ENCODE measurements at regions not wholly inside any gene's neighbourhood (a gene's known extent, or its start where the extent isn't known, plus 50 kb on each side); places are given as distances from the start of the nearest gene placed in this dataset.

- Mint-ChIP-seq H3K9me3 (no peaks in the 10 kb centered on the region), H3K27ac (no peak overlapping the region), H3K27me3 (ENCODE audit: low read depth) (no peaks in the 10 kb centered on the region), H3K4me3 (no peak overlapping the region), H3K36me3 (ENCODE audit: low read depth) (no peaks in the 10 kb centered on the region), H3K4me1 (ENCODE audit: low read depth) (no peaks in the 10 kb centered on the region)
Observed at GRCh38 chr3:148090156-148090555, 607.5 kb upstream of the AGTR1 start.

GRCh38 chr3:148092624-148093347, 604.9 kb upstream of the AGTR1 start:
- no peaks in the 10 kb centered on the region for H3K27me3 Mint-ChIP-seq (ENCODE audit: low read depth)
- H3K4me1 Mint-ChIP-seq (ENCODE audit: low read depth), result no peaks in the 10 kb centered on the region
- no peaks in the 10 kb centered on the region for H3K36me3 Mint-ChIP-seq (ENCODE audit: low read depth)
- H3K4me3 Mint-ChIP-seq, result no peak overlapping the region
- no peaks in the 10 kb centered on the region for H3K9me3 Mint-ChIP-seq
- no peak overlapping the region for H3K27ac Mint-ChIP-seq

- H3K27ac Mint-ChIP-seq, result no peak overlapping the region
Observed at GRCh38 chr3:148093753-148094152, 604.0 kb upstream of the AGTR1 start.

GRCh38 chr3:148095962-148096361, 601.7 kb upstream of the AGTR1 start:
- H3K9me3 Mint-ChIP-seq, result no peaks in the 10 kb centered on the region
- H3K4me3 Mint-ChIP-seq, result no peak overlapping the region
- no peaks in the 10 kb centered on the region for H3K36me3 Mint-ChIP-seq (ENCODE audit: low read depth)
- H3K27me3 Mint-ChIP-seq (ENCODE audit: low read depth), result no peaks in the 10 kb centered on the region
- H3K27ac Mint-ChIP-seq, result no peak overlapping the region
- H3K4me1 Mint-ChIP-seq (ENCODE audit: low read depth), result no peaks in the 10 kb centered on the region

More at GRCh38 chr3:148093753-148094152, 604.0 kb upstream of the AGTR1 start:
- Mint-ChIP-seq H3K4me3 (no peak overlapping the region), H3K9me3 (no peaks in the 10 kb centered on the region), H3K27me3 (ENCODE audit: low read depth) (no peaks in the 10 kb centered on the region), H3K36me3 (ENCODE audit: low read depth) (no peaks in the 10 kb centered on the region), H3K4me1 (ENCODE audit: low read depth) (no peaks in the 10 kb centered on the region)

- Mint-ChIP-seq H3K27ac (no peak overlapping the region), H3K36me3 (ENCODE audit: low read depth) (no peaks in the 10 kb centered on the region), H3K4me3 (no peak overlapping the region), H3K27me3 (ENCODE audit: low read depth) (no peaks in the 10 kb centered on the region), H3K9me3 (peaks cover 3% of the 10 kb centered on the region), H3K4me1 (ENCODE audit: low read depth) (no peaks in the 10 kb centered on the region)
Observed at GRCh38 chr3:148100476-148100875, 597.2 kb upstream of the AGTR1 start.

GRCh38 chr3:148101061-148101460, 596.6 kb upstream of the AGTR1 start:
- Mint-ChIP-seq H3K27me3 (ENCODE audit: low read depth) (no peaks in the 10 kb centered on the region), H3K4me1 (ENCODE audit: low read depth) (no peaks in the 10 kb centered on the region), H3K4me3 (no peak overlapping the region), H3K36me3 (ENCODE audit: low read depth) (no peaks in the 10 kb centered on the region), H3K9me3 (peaks cover 3% of the 10 kb centered on the region), H3K27ac (no peak overlapping the region)

GRCh38 chr3:148102156-148102555, 595.5 kb upstream of the AGTR1 start:
- Mint-ChIP-seq H3K27ac (no peak overlapping the region), H3K4me3 (no peak overlapping the region), H3K27me3 (ENCODE audit: low read depth) (no peaks in the 10 kb centered on the region), H3K4me1 (ENCODE audit: low read depth) (no peaks in the 10 kb centered on the region), H3K36me3 (ENCODE audit: low read depth) (no peaks in the 10 kb centered on the region), H3K9me3 (peaks cover 3% of the 10 kb centered on the region)

- H3K4me1 Mint-ChIP-seq (ENCODE audit: low read depth), result no peaks in the 10 kb centered on the region
- no peaks in the 10 kb centered on the region for H3K27me3 Mint-ChIP-seq (ENCODE audit: low read depth)
- H3K4me3 Mint-ChIP-seq, result no peak overlapping the region
- peaks cover 3% of the 10 kb centered on the region for H3K9me3 Mint-ChIP-seq
- no peak overlapping the region for H3K27ac Mint-ChIP-seq
- no peaks in the 10 kb centered on the region for H3K36me3 Mint-ChIP-seq (ENCODE audit: low read depth)
Observed at GRCh38 chr3:148106062-148106461, 591.6 kb upstream of the AGTR1 start.

GRCh38 chr3:148126956-148127355, 570.7 kb upstream of the AGTR1 start:
- H3K27me3 Mint-ChIP-seq (ENCODE audit: low read depth), result no peaks in the 10 kb centered on the region
- no peaks in the 10 kb centered on the region for H3K36me3 Mint-ChIP-seq (ENCODE audit: low read depth)
- no peaks in the 10 kb centered on the region for H3K4me1 Mint-ChIP-seq (ENCODE audit: low read depth)
- H3K4me3 Mint-ChIP-seq, result no peak overlapping the region
- H3K27ac Mint-ChIP-seq, result no peak overlapping the region
- peaks cover 6% of the 10 kb centered on the region for H3K9me3 Mint-ChIP-seq

GRCh38 chr3:148128136-148128535, 569.6 kb upstream of the AGTR1 start:
- H3K4me3 Mint-ChIP-seq, result no peak overlapping the region
- no peak overlapping the region for H3K27ac Mint-ChIP-seq
- no peaks in the 10 kb centered on the region for H3K27me3 Mint-ChIP-seq (ENCODE audit: low read depth)
- H3K9me3 Mint-ChIP-seq, result peaks cover 10% of the 10 kb centered on the region
- H3K36me3 Mint-ChIP-seq (ENCODE audit: low read depth), result no peaks in the 10 kb centered on the region
- no peaks in the 10 kb centered on the region for H3K4me1 Mint-ChIP-seq (ENCODE audit: low read depth)

- Mint-ChIP-seq H3K27ac (no peak overlapping the region), H3K4me1 (ENCODE audit: low read depth) (no peaks in the 10 kb centered on the region), H3K36me3 (ENCODE audit: low read depth) (no peaks in the 10 kb centered on the region), H3K4me3 (no peak overlapping the region), H3K9me3 (peaks cover 10% of the 10 kb centered on the region), H3K27me3 (ENCODE audit: low read depth) (no peaks in the 10 kb centered on the region)
Observed at GRCh38 chr3:148131990-148132638, 565.6 kb upstream of the AGTR1 start.

- Mint-ChIP-seq H3K36me3 (ENCODE audit: low read depth) (no peaks in the 10 kb centered on the region), H3K9me3 (peaks cover 4% of the 10 kb centered on the region), H3K4me1 (ENCODE audit: low read depth) (no peaks in the 10 kb centered on the region), H3K27me3 (ENCODE audit: low read depth) (no peaks in the 10 kb centered on the region), H3K4me3 (no peak overlapping the region), H3K27ac (no peak overlapping the region)
Observed at GRCh38 chr3:148136816-148137215, 560.9 kb upstream of the AGTR1 start.

GRCh38 chr3:148146241-148146640, 551.5 kb upstream of the AGTR1 start:
- H3K9me3 Mint-ChIP-seq, result no peaks in the 10 kb centered on the region
- H3K4me3 Mint-ChIP-seq, result no peak overlapping the region
- H3K36me3 Mint-ChIP-seq (ENCODE audit: low read depth), result no peaks in the 10 kb centered on the region
- no peak overlapping the region for H3K27ac Mint-ChIP-seq
- no peaks in the 10 kb centered on the region for H3K27me3 Mint-ChIP-seq (ENCODE audit: low read depth)
- H3K4me1 Mint-ChIP-seq (ENCODE audit: low read depth), result no peaks in the 10 kb centered on the region

GRCh38 chr3:148146947-148147826, 550.5 kb upstream of the AGTR1 start:
- no peaks in the 10 kb centered on the region for H3K36me3 Mint-ChIP-seq (ENCODE audit: low read depth)
- H3K4me1 Mint-ChIP-seq (ENCODE audit: low read depth), result no peaks in the 10 kb centered on the region
- H3K4me3 Mint-ChIP-seq, result no peak overlapping the region
- peaks cover 7% of the 10 kb centered on the region for H3K9me3 Mint-ChIP-seq
- no peaks in the 10 kb centered on the region for H3K27me3 Mint-ChIP-seq (ENCODE audit: low read depth)
- H3K27ac Mint-ChIP-seq, result no peak overlapping the region

GRCh38 chr3:148147903-148148302, 549.8 kb upstream of the AGTR1 start:
- Mint-ChIP-seq H3K27me3 (ENCODE audit: low read depth) (no peaks in the 10 kb centered on the region), H3K9me3 (peaks cover 7% of the 10 kb centered on the region), H3K36me3 (ENCODE audit: low read depth) (no peaks in the 10 kb centered on the region), H3K4me3 (no peak overlapping the region), H3K4me1 (ENCODE audit: low read depth) (no peaks in the 10 kb centered on the region), H3K27ac (no peak overlapping the region)

Data from T-helper 1 cell treated with Interleukin-12 subunit alpha and Interleukin-12 subunit beta and Interleukin-4 antibody, amounts not matched to agents 30 μg/mL and 1 μg/mL, for 36 hours (primary cell).